ENCODE measurements at regions not wholly inside any gene's neighbourhood (a gene's known extent, or its start where the extent isn't known, plus 50 kb on each side); places are given as distances from the start of the nearest gene placed in this dataset.

GRCh38 chr17:13230350-13231264 is 212.8 kb upstream of the ELAC2 start:
- intact Hi-C loops (cut with micrococcal nuclease), result no loop called here

- intact Hi-C loops (cut with micrococcal nuclease), result no loop called here
These were observed 210.4 kb upstream of the ELAC2 start for GRCh38 chr17:13228225-13228624.

GRCh38 chr17:13222975-13223374 is 205.1 kb upstream of the ELAC2 start:
- intact Hi-C loops (cut with micrococcal nuclease), result no loop called here

GRCh38 chr17:13212860-13213259 is 195.0 kb upstream of the ELAC2 start:
- intact Hi-C loops (cut with micrococcal nuclease), result no loop called here

GRCh38 chr17:13209081-13209480 is 191.3 kb upstream of the ELAC2 start:
- intact Hi-C loops (cut with micrococcal nuclease), result no loop called here

- intact Hi-C loops (cut with micrococcal nuclease), result no loop called here
These were observed 186.9 kb upstream of the ELAC2 start for GRCh38 chr17:13204607-13205237.

- intact Hi-C loops (cut with micrococcal nuclease), result no loop called here
These were observed 185.0 kb upstream of the ELAC2 start for GRCh38 chr17:13202835-13203234.

- intact Hi-C loops (cut with micrococcal nuclease), result no loop called here
These were observed 182.8 kb upstream of the ELAC2 start for GRCh38 chr17:13200671-13201070.

GRCh38 chr17:13199425-13199824 is 181.6 kb upstream of the ELAC2 start:
- intact Hi-C loops (cut with micrococcal nuclease), result no loop called here

GRCh38 chr17:13197586-13197985 is 179.8 kb upstream of the ELAC2 start:
- intact Hi-C loops (cut with micrococcal nuclease), result no loop called here

GRCh38 chr17:13194887-13195286 is 177.1 kb upstream of the ELAC2 start:
- intact Hi-C loops (cut with micrococcal nuclease), result no loop called here

GRCh38 chr17:13182854-13183253 is 165.0 kb upstream of the ELAC2 start:
- intact Hi-C loops (cut with micrococcal nuclease), result no loop called here

GRCh38 chr17:13182450-13182849 is 164.6 kb upstream of the ELAC2 start:
- intact Hi-C loops (cut with micrococcal nuclease), result no loop called here

GRCh38 chr17:13181683-13182082 is 163.9 kb upstream of the ELAC2 start:
- intact Hi-C loops (cut with micrococcal nuclease), result no loop called here

GRCh38 chr17:13176436-13176835 is 158.6 kb upstream of the ELAC2 start:
- intact Hi-C loops (cut with micrococcal nuclease), result no loop called here

- intact Hi-C loops (cut with micrococcal nuclease), result no loop called here
These were observed 154.0 kb upstream of the ELAC2 start for GRCh38 chr17:13171790-13172189.

GRCh38 chr17:13162361-13162760 is 144.5 kb upstream of the ELAC2 start:
- intact Hi-C loops (cut with micrococcal nuclease), result no loop called here

GRCh38 chr17:13160790-13161189 is 143.0 kb upstream of the ELAC2 start:
- intact Hi-C loops (cut with micrococcal nuclease), result no loop called here

- intact Hi-C loops (cut with micrococcal nuclease), result no loop called here
These were observed 142.5 kb upstream of the ELAC2 start for GRCh38 chr17:13160296-13160695.

GRCh38 chr17:13158494-13159240 is 140.8 kb upstream of the ELAC2 start:
- intact Hi-C loops (cut with micrococcal nuclease), result no loop called here

- intact Hi-C loops (cut with micrococcal nuclease), result no loop called here
These were observed 139.8 kb upstream of the ELAC2 start for GRCh38 chr17:13157656-13158055.

- intact Hi-C loops (cut with micrococcal nuclease), result no loop called here
These were observed 137.1 kb upstream of the ELAC2 start for GRCh38 chr17:13154930-13155329.

All from T-helper 1 cell treated with Interleukin-12 subunit alpha and Interleukin-12 subunit beta and Interleukin-4 antibody, amounts not matched to agents 30 ng/mL and 1 ng/mL, for 36 hours (primary cell).